Breast epithelium (tissue), 3 donors: ENCODE measurements at regions not wholly inside any gene's neighbourhood (a gene's known extent, or its start where the extent isn't known, plus 50 kb on each side); places are given as distances from the start of the nearest gene placed in this dataset.

Source experiments
- CTCF ChIP-seq, 3 donors: fragments of 450-650 bp; IDR thresholded peaks; one replicate each; pipeline ENCODE4 v1.5.1; 2016 to 2017; ENCODE audit warnings: antibody characterized with exemption in 3 of 3, mild to moderate bottlenecking in 3 of 3, moderate library complexity in 3 of 3
- POLR2AphosphoS5 ChIP-seq, 3 donors: sonication (generic); formaldehyde crosslinking; IDR thresholded peaks; one replicate each; pipeline ENCODE4 v1.6.1; 2017; ENCODE audit warnings: antibody characterized with exemption in 3 of 3

DNA sequence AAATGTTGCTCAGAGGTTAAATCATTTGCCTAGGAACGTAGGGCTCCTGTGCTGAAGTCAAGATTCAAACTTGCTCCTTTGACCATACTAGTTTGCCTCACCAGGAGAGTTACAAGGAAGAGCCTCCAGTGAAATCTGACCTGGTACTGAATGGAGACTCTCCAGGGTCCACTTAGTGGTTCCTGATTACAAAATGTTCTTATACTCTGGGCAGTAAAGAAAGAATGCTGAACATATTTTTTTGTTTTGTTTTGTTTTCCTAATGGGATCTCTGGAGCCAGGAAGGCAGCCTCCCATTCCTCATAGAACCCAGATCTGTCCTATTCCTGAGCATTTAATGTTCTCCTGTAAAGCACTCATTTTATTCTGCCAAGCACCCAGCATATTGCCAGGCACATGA lies 256.5 kb upstream of the CLINT1 start:
- no peak for TF ChIP-seq CTCF (IDR thresholded peaks at IDR 0.05)
- no peak for TF ChIP-seq POLR2AphosphoS5 (IDR thresholded peaks at IDR 0.05)
